GM21786 (cell line): ENCODE measurements at regions not wholly inside any gene's neighbourhood (a gene's known extent, or its start where the extent isn't known, plus 50 kb on each side); places are given as distances from the start of the nearest gene placed in this dataset.

Experiments
- ATAC-seq: cut with Tn5 transposase; IDR thresholded peaks from one replicate; pipeline ENCODE4 v1.9.1; 2021; ENCODE audit not compliant: unreplicated experiment

DNA sequence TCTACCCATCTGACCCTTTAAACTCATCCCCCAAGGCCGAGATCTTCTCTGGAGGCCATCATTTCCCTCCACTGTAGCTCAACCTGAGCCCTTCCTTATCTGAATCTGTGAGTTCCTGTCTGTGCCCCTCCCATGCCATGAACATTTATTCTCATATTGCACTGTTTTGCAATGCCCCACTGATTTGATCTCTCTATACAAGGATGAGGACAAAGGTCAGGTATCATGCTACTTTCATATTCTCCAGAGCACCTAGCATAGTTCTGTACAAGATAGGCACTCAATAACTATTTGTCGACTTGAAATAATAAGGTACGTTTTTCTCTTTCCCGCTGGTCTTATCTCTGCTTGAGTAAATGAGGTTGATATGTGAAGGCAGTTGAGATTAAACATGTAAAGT is 135.5 kb downstream of the KLF5 start:
- ATAC-seq, result no peak

DNA sequence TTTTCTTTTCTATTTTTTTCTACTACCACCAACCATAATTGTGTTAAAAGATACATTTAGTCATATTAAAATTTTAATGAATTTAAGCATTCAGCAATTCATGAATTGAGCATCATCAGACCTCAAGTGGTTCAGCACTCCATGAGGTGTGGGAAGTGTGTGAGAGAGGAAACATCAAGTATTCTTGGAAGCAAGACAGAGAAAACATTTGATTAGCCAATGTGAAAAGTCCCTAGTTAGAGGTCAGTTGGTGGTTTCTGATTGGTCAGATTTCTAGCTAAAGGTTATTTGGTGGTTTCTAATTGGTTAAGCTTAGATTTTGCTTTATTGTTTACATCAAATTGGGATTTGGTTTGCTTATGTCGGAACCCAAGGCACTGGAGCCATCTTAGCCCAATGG is 134.7 kb downstream of the KLF5 start:
- no peak for ATAC-seq

- ATAC-seq, result no peak
Measured at GRCh38 chr13:73190477-73190876, 131.7 kb downstream of the KLF5 start.

DNA sequence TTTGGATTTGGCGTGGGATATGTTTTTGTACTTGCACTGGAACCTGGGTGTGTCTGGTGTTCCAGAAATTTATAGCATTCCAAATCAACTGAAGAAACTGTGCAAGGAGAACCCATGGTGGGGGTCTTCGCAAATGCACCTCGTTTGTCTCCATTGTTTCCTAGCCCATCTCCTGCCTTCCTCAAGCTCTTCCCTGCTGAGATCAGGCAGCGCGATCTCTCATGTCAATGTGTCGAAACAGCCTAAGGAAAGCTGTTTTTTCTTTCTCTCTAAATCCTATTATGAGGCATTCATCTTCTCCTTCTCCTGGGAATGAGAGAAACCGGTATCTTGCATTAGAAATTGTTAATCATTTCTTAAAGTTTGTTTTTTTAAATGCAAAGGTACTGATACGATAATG is 131.0 kb downstream of the KLF5 start:
- no peak for ATAC-seq

DNA sequence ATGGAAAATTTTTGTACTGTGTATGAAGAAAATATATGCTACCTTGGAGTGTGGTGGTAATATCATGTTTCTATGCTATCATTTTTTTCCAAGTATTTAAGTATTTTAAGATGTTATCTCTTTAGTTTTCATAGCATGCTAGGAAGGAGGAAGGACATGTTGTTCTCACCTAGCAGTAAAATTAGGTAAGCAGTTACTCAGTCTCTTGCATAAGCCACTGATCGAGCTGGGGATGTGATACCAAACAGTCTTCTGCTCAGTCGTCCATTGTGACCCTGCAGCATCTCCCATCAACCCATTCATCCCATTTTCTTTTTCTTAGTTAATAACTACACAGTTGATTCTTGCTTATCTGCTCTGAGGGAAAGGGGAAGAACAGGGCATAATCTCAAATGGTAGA is 130.6 kb downstream of the KLF5 start:
- no peak for ATAC-seq

DNA sequence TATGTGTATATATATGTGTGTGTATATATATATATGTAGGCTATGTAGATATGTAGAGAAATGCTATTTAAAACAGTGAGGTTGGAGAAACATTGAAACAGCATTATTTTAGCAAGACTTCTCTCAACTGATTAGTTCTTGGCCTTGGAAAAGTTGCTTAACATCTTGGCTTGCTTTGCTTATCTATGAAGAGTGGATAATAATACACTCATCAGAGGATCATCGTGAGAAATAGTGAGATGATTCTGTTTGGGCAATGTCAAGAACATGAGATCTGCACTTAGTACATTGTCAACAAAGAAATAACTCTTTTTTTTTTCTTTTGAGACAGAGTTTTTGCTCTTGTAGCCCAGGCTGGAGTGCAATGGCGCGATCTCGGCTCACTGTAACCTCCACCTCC is 128.3 kb downstream of the KLF5 start:
- no peak for ATAC-seq

DNA sequence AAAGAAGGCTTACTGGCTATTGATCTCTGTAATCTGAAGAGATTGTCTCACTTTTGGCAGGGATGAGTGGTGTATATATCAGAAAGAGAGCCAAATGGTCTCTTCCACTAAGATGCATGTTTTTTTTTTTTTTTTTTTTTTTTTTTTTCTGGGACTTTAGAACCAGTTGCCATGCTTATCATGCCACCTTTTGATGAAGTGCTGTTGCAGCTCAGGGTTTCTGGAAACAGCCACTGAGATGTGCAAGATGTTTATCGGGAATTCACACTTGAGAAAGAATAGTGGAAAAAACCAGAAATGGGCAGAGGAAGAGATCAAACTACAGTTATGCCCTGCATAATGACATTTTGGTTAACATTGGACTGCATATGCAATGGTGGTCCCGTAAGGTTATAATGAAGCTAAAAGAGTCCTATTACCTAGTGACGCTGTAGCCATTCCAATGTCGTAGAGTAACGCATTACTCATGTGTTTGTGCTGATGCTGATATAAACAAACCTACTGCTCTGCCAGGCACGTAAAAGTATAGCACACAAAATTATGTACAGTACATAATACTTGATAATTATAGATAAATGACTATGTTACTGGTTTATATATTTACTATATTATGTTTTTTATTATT is 121.0 kb downstream of the KLF5 start:
- ATAC-seq, result no peak

GRCh38 chr13:73177916-73178565 is 119.2 kb downstream of the KLF5 start:
- no peak for ATAC-seq

DNA sequence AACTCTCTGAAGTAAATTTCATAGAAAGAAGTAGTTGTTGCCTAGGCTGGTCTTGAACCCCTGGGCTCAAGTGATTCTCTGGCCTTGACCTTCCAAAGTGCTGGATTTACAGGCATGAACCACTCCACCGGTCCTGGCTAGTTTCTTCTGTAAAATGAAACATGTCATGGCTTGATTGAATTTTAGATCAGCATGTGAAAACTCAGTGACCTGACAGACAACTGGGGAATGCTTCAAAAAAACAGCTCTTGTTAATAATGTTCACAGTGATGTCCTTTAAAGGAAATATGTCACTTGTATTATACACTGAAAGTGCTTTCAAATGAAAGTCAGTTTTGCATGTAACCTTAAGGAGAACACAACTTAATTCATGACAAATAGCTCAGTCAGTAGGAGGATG is 118.2 kb downstream of the KLF5 start:
- no peak for ATAC-seq

DNA sequence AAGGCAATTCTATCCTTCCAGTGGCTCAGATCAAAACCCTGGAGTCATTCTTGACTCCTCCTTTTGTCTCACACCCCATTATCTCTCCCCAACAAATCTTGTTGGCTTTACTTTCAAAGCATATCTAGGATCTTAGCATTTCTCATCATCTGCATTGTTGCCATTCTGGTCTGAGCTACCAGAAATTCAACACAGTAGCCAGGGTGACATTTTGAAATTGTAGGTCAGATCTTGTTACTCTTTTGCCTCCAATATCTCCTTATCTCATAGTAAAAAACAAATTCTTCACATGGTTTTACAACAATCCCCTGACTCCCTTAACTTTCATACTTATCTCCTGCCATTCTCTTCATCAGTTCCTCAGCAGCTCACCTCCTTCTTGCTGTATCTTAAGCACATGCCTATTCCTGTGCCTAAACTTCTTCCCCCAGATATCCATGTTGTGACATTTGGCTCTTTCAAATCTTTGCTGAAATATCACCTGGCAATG is 115.8 kb downstream of the KLF5 start:
- ATAC-seq, result no peak

GRCh38 chr13:73173279-73173811 is 114.5 kb downstream of the KLF5 start:
- no peak for ATAC-seq

GRCh38 chr13:73171926-73172325 is 113.1 kb downstream of the KLF5 start:
- no peak for ATAC-seq

DNA sequence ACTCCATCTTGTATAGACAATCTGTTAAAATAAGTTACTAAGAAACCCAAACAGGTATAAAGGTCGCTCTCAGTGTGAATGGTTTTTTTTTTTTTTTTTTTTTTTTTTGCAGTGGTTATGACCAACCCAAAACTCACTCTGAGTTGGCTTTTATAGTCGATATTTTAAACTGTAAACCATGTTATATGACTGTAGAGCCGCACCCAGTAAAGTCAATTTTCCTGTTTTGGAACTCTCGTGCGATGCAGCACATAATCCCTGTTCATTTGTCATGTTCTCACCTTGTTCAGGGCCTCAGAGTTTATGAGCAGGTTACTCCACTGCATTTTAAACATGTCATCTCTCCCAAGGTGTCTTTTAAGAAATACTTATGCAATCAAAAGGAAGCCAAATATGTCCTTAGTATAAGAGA is 112.5 kb downstream of the KLF5 start:
- no peak for ATAC-seq

DNA sequence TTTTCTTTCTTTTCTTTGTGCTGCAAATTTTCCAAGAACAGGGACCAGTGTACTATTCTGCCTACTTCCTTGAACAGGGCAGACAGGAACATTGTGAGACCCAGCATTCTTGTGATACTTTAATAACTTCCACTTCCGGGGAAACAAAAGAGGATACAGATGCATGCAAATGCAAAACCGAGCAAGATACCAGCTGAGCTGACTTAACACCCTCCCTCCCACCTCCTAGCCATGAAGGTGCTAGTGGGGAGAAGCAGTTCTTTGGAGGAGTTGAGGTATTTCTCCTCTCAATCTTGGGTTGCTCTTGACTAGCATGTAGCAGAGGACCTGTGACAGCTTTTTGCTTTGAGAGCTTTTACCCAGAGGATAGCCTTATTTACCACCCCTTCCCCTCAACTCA is 111.2 kb downstream of the KLF5 start:
- no peak for ATAC-seq

GRCh38 chr13:73168953-73169401 is 110.2 kb downstream of the KLF5 start:
- ATAC-seq, result no peak

GRCh38 chr13:73168226-73168952 is 109.6 kb downstream of the KLF5 start:
- ATAC-seq, result no peak

GRCh38 chr13:73167028-73167820 is 108.4 kb downstream of the KLF5 start:
- ATAC-seq, result no peak

- ATAC-seq, result no peak
Measured at GRCh38 chr13:73166204-73166603, 107.4 kb downstream of the KLF5 start.

DNA sequence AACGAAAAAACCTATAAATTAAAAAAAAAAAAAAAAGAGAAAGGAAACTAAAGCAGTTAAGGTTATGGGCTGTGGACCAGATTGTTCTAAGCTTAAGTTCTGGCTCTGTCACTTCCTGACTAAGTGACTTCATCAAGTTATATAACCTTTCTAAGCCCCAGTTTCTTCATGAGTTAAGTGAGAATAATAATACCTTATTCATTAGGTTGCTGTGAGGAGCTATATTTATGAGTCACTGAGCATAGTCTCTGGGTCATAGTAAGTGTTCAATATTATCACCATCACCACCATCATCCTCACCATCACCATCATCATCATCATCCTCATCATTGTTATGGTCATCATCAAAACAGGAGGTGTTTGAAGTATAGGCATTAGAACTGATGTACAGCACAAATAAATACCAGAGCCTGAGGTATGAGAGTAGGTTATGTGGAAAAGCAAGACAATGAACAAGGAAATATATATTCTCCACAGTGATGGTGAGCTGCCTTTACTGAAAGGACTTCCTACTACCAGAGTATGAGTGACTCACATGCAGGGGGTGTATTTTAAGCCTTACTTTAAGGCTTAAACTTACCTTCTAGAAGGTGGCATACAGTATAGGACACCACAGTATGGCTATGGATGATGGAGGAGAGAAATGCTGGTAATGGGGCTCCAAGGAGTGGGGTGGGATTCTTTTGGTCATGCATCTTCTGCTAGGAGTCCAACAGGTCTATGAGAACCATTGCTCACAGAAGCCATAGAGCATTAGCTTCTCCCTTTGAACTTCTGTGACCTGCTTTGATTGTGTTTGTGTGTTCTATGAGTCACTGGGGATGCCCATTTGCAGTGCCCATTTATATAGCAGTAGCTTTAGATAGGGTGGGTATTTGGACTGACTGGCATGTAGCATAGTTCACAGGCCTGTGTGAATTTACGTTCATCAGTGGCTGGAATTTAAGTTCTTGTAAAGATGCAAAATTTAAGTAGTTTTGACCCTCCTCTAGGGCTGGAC is 104.4 kb downstream of the KLF5 start:
- ATAC-seq, result no peak
